Cardiac fibroblast (primary cell): ENCODE measurements at regions not wholly inside any gene's neighbourhood (a gene's known extent, or its start where the extent isn't known, plus 50 kb on each side); places are given as distances from the start of the nearest gene placed in this dataset.

Experiments used
- DNase-seq, 2 donors: peaks; one replicate each; pipeline versions ENCODE4 v3.0.0 to v3.0.0-alpha.2; 2010; ENCODE audit warnings: low read depth in 2 of 2
- H3K4me3 ChIP-seq, 2 donors: replicated peaks in 1 of 2; 1 replicate in 1 of 2; 2 replicates in 1 of 2; pipeline ENCODE4 v1.5.1; 2011; ENCODE audit warnings: low read depth in 2 of 2, low read length in 2 of 2, mild to moderate bottlenecking in 2 of 2, moderate library complexity in 1 of 2
- CTCF ChIP-seq: IDR thresholded peaks from one replicate; pipeline ENCODE4 v1.5.1; 2011; ENCODE audit warnings: low read depth, mild to moderate bottlenecking, low read length, inconsistent platforms

- no peak for DNase-seq
- TF ChIP-seq CTCF = no peak
- H3K4me3 ChIP-seq = no peak overlapping the region
Observed at GRCh38 chr11:115617767-115618166, 113.6 kb upstream of the CADM1 start.

- DNase-seq = peak in 1 of 2 donors; percentile 21
- H3K4me3 ChIP-seq = no peak overlapping the region
- TF ChIP-seq CTCF = no peak
Observed at GRCh38 chr11:115616971-115617370, 112.8 kb upstream of the CADM1 start.

- TF ChIP-seq CTCF = no peak
- H3K4me3 ChIP-seq = no peak overlapping the region
- peak in 1 of 2 donors; percentile 1 for DNase-seq
Observed at GRCh38 chr11:115613986-115614632, 109.9 kb upstream of the CADM1 start.

GRCh38 chr11:115613004-115613403 lies 108.8 kb upstream of the CADM1 start:
- no peak for TF ChIP-seq CTCF
- H3K4me3 ChIP-seq = no peak overlapping the region
- no peak for DNase-seq

- no peak overlapping the region for H3K4me3 ChIP-seq
- no peak for TF ChIP-seq CTCF
- DNase-seq = peak in 1 of 2 donors; percentile 8
Observed at GRCh38 chr11:115612046-115612730, 108.0 kb upstream of the CADM1 start.

GRCh38 chr11:115611343-115611742 lies 107.1 kb upstream of the CADM1 start:
- no peak overlapping the region for H3K4me3 ChIP-seq
- no peak for TF ChIP-seq CTCF
- no peak for DNase-seq
